Stomach (tissue), 4 donors: ENCODE measurements at regions not wholly inside any gene's neighbourhood (a gene's known extent, or its start where the extent isn't known, plus 50 kb on each side); places are given as distances from the start of the nearest gene placed in this dataset.

Source experiments
- EP300 ChIP-seq: sonication (generic); formaldehyde crosslinking; IDR thresholded peaks from one replicate; pipeline ENCODE4 v1.6.1; 2017; ENCODE audit warnings: antibody characterized with exemption
- POLR2A ChIP-seq, 4 donors: fragments of 450-650 bp; IDR thresholded peaks; one replicate each; pipeline ENCODE4 v1.6.1; 2016; ENCODE audit warnings: antibody characterized with exemption in 4 of 4, control low read depth in 2 of 4, mild to moderate bottlenecking in 1 of 4, moderate library complexity in 1 of 4
- TF ChIP-seq, protein P1 (sequence below), 7 experiments: fragments of 450-650 bp in 4 of 7; fragments of 200-600 bp in 3 of 7; sonication (generic) in 3 of 7; IDR thresholded peaks; one replicate each; pipeline ENCODE4 v1.5.1; 2016 to 2019; ENCODE audit warnings: antibody characterized with exemption in 7 of 7, control low read depth in 2 of 7, mild to moderate bottlenecking in 1 of 7

DNA sequence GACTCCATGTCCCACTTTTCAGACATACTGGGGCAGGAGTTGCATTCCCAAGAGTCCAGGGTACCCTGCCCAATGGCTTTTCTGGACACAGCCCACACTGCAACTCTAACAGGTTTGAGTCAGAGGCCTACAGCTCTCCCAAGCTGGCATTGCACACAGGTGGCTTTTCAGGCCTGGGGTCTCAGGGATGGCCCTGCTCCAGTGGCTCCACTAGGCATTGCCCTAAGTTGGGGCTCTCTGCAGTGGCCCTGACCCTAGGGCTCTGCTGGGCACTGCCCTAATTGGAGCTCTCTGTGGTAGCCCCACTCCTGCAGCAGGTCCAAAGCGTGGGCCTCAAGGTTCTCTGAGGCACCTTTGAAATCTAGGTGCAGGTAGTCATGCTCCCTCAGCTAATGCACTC is 408.8 kb downstream of the SUCLA2 start:
- TF ChIP-seq, protein P1, sequence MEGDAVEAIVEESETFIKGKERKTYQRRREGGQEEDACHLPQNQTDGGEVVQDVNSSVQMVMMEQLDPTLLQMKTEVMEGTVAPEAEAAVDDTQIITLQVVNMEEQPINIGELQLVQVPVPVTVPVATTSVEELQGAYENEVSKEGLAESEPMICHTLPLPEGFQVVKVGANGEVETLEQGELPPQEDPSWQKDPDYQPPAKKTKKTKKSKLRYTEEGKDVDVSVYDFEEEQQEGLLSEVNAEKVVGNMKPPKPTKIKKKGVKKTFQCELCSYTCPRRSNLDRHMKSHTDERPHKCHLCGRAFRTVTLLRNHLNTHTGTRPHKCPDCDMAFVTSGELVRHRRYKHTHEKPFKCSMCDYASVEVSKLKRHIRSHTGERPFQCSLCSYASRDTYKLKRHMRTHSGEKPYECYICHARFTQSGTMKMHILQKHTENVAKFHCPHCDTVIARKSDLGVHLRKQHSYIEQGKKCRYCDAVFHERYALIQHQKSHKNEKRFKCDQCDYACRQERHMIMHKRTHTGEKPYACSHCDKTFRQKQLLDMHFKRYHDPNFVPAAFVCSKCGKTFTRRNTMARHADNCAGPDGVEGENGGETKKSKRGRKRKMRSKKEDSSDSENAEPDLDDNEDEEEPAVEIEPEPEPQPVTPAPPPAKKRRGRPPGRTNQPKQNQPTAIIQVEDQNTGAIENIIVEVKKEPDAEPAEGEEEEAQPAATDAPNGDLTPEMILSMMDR (IDR thresholded peaks at IDR 0.05): no peak
- TF ChIP-seq POLR2A (IDR thresholded peaks at IDR 0.05) (no peak), EP300 (no peak)
